Lung (tissue), 11 donors: ENCODE measurements at regions not wholly inside any gene's neighbourhood (a gene's known extent, or its start where the extent isn't known, plus 50 kb on each side); places are given as distances from the start of the nearest gene placed in this dataset.

Source experiments
- ATAC-seq: fragments of 200-7000 bp; cut with Tn5 transposase; one replicate; pipeline ENCODE4 v1.9.1; 2020; ENCODE audit warnings: moderate number of reproducible peaks; ENCODE audit not compliant: insufficient read depth, low FRiP score
- DNase-seq, 3 donors: peaks; one replicate each; pipeline ENCODE4 v3.0.0-alpha.2; 2013 to 2017
- H3K27ac ChIP-seq, 2 donors: one replicate each; pipeline ENCODE4 v1.5.1; 2013; ENCODE audit warnings: mild to moderate bottlenecking in 2 of 2, moderate library complexity in 2 of 2, control low read depth in 1 of 2, inconsistent platforms in 1 of 2, low read depth in 1 of 2, low read length in 1 of 2
- H3K27me3 ChIP-seq, 3 donors: one replicate each; pipeline ENCODE4 v1.5.1; 2013; ENCODE audit warnings: low read length in 2 of 3; ENCODE audit not compliant: control insufficient read depth in 3 of 3, insufficient read depth in 3 of 3
- H3K36me3 ChIP-seq, 4 donors: one replicate each; pipeline ENCODE4 v1.5.1; 2013; ENCODE audit warnings: low read length in 4 of 4, mild to moderate bottlenecking in 1 of 4, moderate library complexity in 1 of 4; ENCODE audit not compliant: control insufficient read depth in 4 of 4, insufficient read depth in 4 of 4
- H3K4me1 ChIP-seq, 5 donors: one replicate each; pipeline ENCODE4 v1.5.1; 2013; ENCODE audit warnings: low read length in 5 of 5, mild to moderate bottlenecking in 2 of 5, moderate library complexity in 1 of 5; ENCODE audit not compliant: control insufficient read depth in 5 of 5, insufficient read depth in 5 of 5
- H3K4me3 ChIP-seq: one replicate; pipeline ENCODE4 v1.5.1; 2013; ENCODE audit warnings: mild to moderate bottlenecking, control low read depth, moderate library complexity
- H3K9ac ChIP-seq, 2 donors: one replicate each; pipeline ENCODE4 v1.5.1; 2013; ENCODE audit warnings: low read length in 2 of 2, control low read depth in 1 of 2; ENCODE audit not compliant: insufficient read depth in 1 of 2
- H3K9me3 ChIP-seq, 4 donors: one replicate each; pipeline ENCODE4 v1.5.1; 2013; ENCODE audit warnings: low read length in 3 of 4, mild to moderate bottlenecking in 1 of 4, moderate library complexity in 1 of 4; ENCODE audit not compliant: control insufficient read depth in 4 of 4, insufficient read depth in 3 of 4
- WGBS, 2 donors: extraction: QIAGEN DNeasy Blood & Tissue Kit; methylation state at CpG; one replicate each; pipeline ENCODE4 v1.1.7; 2013; 5-methylcytosine and 5-hydroxymethylcytosine counted together
- TF ChIP-seq, protein P1 (sequence below): IDR thresholded peaks from 2 replicates; pipeline ENCODE4 v1.5.1; 2012; ENCODE audit warnings: mild to moderate bottlenecking; ENCODE audit errors: control extremely low read depth, extremely low read depth
- donor health status: control.
- donor health status: control.
- donor health status: Bipolar disorder and iron deficiency.
- donor health status: healthy.
- donor health status: DM: yes; HTN: yes; CAD: no.

DNA sequence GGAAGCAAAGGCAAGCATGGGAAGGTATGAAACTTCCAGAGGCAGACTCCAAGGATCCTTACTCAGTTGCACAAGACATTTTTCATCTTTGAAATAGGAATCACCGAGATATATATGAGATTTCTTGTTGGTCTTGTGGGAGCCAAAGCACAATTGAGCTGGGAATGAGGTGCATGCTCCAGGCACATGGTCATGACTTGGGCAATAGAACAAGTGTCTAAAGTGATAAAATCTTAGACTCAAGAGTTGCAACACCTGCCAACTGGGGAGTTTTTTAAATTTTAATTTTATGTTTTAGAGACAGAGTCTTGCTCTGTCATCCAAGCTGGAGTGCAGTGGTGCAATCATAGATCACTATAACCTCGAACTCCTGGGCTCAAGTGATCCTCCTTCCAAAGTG lies 169.5 kb upstream of the ADCY1 start:
- ATAC-seq: no peak
- 76 to 78% methylated on average over 2 of the region's 2 CpGs for WGBS, 2 donors

DNA sequence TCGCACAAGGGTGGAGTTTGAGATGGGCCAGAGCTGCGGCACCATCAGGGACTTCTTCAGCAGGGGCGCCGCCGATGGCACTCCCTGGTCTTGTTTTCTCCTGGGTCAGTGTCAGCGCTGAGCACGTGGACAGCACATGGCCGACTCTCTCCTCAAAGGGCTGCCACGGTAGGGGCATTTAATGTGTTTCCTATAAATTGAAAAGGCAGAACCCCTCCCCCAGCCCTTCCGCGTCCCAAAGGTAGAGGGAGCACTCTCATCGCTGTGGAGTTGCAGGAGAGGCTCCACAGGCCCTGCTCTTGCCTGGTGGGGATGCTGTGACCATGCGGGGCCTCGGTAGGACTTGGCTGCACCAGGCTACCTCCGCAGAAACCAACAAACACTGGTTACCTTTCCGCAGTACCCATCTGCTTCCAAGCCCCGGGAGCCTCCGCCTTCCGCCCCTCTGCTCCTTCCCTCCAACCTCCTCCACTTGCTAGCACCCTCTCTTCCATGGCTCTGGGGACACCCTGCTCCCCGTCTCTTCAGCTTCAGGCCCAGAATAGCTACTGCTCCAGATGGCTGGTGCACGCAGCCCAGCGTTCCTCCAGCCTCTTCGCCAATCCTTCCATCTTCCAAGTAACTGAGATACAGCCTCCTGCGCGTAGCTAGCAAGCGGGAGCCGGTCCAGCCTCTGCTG lies 166.3 kb upstream of the ADCY1 start:
- no peaks in the 10 kb centered on the region for H3K4me1 ChIP-seq
- no peaks in the 10 kb centered on the region for H3K27me3 ChIP-seq
- H3K9me3 ChIP-seq: peaks cover 0 to 16% (median 0%) of the 10 kb centered on the region in 4 donors
- DNase-seq (no peak), ATAC-seq (no peak)
- no peak overlapping the region for H3K4me3 ChIP-seq
- H3K36me3 ChIP-seq: no peaks in the 10 kb centered on the region
- 81 to 85% methylated on average over 27 of the region's 27 CpGs for WGBS, 2 donors
- TF ChIP-seq, protein P1, sequence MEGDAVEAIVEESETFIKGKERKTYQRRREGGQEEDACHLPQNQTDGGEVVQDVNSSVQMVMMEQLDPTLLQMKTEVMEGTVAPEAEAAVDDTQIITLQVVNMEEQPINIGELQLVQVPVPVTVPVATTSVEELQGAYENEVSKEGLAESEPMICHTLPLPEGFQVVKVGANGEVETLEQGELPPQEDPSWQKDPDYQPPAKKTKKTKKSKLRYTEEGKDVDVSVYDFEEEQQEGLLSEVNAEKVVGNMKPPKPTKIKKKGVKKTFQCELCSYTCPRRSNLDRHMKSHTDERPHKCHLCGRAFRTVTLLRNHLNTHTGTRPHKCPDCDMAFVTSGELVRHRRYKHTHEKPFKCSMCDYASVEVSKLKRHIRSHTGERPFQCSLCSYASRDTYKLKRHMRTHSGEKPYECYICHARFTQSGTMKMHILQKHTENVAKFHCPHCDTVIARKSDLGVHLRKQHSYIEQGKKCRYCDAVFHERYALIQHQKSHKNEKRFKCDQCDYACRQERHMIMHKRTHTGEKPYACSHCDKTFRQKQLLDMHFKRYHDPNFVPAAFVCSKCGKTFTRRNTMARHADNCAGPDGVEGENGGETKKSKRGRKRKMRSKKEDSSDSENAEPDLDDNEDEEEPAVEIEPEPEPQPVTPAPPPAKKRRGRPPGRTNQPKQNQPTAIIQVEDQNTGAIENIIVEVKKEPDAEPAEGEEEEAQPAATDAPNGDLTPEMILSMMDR: no peak
- no peak overlapping the region for H3K27ac ChIP-seq
- no peak overlapping the region for H3K9ac ChIP-seq

More for the DNA sequence above, 169.5 kb upstream of the ADCY1 start:
- H3K4me3 ChIP-seq: no peak overlapping the region
- H3K9ac ChIP-seq: no peak overlapping the region
- no peak for DNase-seq
- no peak overlapping the region for H3K27ac ChIP-seq
- H3K36me3 ChIP-seq: no peaks in the 10 kb centered on the region
- peaks cover 0 to 6% (median 0%) of the 10 kb centered on the region in 4 donors for H3K9me3 ChIP-seq
- TF ChIP-seq, protein P1: no peak
- no peaks in the 10 kb centered on the region for H3K27me3 ChIP-seq
- H3K4me1 ChIP-seq: no peaks in the 10 kb centered on the region

DNA sequence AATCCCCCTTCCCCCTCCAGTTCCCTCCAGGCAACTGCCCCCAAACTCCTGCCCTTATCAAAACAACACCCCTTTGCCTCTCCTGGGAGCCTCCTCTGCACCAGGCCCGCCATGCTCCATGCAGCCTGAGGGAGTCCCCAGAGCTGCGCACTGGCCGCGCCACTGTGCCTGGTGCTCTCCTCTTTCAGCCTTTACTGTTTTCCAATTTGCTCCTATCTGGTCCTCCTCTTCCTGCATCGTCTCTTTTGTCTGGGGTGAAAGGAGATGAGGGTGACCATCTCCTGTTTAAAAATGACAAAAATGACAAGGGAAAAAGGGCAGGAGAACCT lies 165.8 kb upstream of the ADCY1 start:
- WGBS, 2 donors: 88 to 91% methylated on average over 5 of the region's 5 CpGs
- Histone ChIP-seq H3K27me3 (no peaks in the 10 kb centered on the region), H3K4me3 (no peak overlapping the region), H3K36me3 (no peaks in the 10 kb centered on the region), H3K27ac (no peak overlapping the region), H3K4me1 (no peaks in the 10 kb centered on the region), H3K9ac (no peak overlapping the region), H3K9me3 (peaks cover 0 to 16% (median 0%) of the 10 kb centered on the region in 4 donors)
- DNase-seq: no peak
- no peak for ATAC-seq
- TF ChIP-seq, protein P1: no peak

DNA sequence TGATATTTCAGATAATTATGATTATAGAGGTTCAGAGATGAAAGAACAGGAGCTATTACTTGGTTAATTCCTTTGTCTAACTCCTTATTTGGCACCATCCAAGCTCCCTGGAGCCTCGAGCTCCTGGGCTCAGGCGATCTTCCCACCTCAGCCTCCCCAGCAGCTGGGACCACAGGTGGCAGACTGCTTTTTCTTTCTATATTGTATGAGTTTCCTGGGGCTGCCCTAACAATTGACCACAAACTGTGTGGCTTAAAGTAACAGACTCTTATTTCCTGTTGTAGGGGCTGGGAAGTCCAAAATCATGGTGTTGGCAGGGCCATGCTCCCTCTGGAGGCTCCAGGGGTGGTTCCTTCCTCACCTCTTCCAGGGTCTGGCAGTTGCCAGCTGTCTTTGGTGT lies 163.3 kb upstream of the ADCY1 start:
- H3K4me3 ChIP-seq: no peak overlapping the region
- no peaks in the 10 kb centered on the region for H3K4me1 ChIP-seq
- no peak overlapping the region for H3K9ac ChIP-seq
- no peak for DNase-seq
- H3K27me3 ChIP-seq: no peaks in the 10 kb centered on the region
- H3K9me3 ChIP-seq: peaks cover 0 to 15% (median 0%) of the 10 kb centered on the region in 4 donors
- TF ChIP-seq, protein P1: no peak
- no peak overlapping the region for H3K27ac ChIP-seq
- no peak for ATAC-seq
- WGBS, 2 donors: 77 to 86% methylated on average over 2 of the region's 2 CpGs
- no peaks in the 10 kb centered on the region for H3K36me3 ChIP-seq
